H9 (cell line): ENCODE measurements at regions not wholly inside any gene's neighbourhood (a gene's known extent, or its start where the extent isn't known, plus 50 kb on each side); places are given as distances from the start of the nearest gene placed in this dataset.

Experiments
- DNase-seq: peaks from one replicate; pipeline ENCODE4 v3.0.0-alpha.2; 2017
- H2AFZ ChIP-seq: one replicate; pipeline ENCODE4 v1.6.1; 2013; ENCODE audit warnings: mild to moderate bottlenecking, low read length, control low read depth, moderate library complexity
- H2AK5ac ChIP-seq: 2 replicates; pipeline ENCODE4 v1.6.1; 2013; ENCODE audit warnings: low read length, control low read depth, mixed read lengths; ENCODE audit not compliant: insufficient read length
- H2BK120ac ChIP-seq: one replicate; pipeline ENCODE4 v1.6.1; 2013; ENCODE audit warnings: low read depth, mild to moderate bottlenecking, low read length, control low read depth, inconsistent platforms; ENCODE audit not compliant: poor library complexity, severe bottlenecking
- H2BK12ac ChIP-seq: 2 replicates; pipeline ENCODE4 v1.6.1; 2013; ENCODE audit warnings: low read length, control low read depth, mixed read lengths, low read depth; ENCODE audit not compliant: insufficient read length
- H2BK15ac ChIP-seq: 2 replicates; pipeline ENCODE4 v1.6.1; 2013; ENCODE audit warnings: low read depth, low read length, control low read depth
- H2BK20ac ChIP-seq: one replicate; pipeline ENCODE4 v1.6.1; 2013; ENCODE audit warnings: low read depth, mild to moderate bottlenecking, low read length, control low read depth, inconsistent platforms; ENCODE audit not compliant: poor library complexity, severe bottlenecking
- H2BK5ac ChIP-seq: 2 replicates; pipeline ENCODE4 v1.6.1; 2013; ENCODE audit warnings: low read length, control low read depth, mixed read lengths; ENCODE audit not compliant: insufficient read length
- H3K14ac ChIP-seq: 2 replicates; pipeline ENCODE4 v1.6.1; 2013; ENCODE audit warnings: low read length, control low read depth; ENCODE audit not compliant: insufficient read depth
- H3K18ac ChIP-seq: 2 replicates; pipeline ENCODE4 v1.6.1; 2013; ENCODE audit warnings: low read depth, mild to moderate bottlenecking, mixed read lengths, low read length, control low read depth; ENCODE audit not compliant: insufficient read length
- H3K23ac ChIP-seq: 2 replicates; pipeline ENCODE4 v1.6.1; 2013; ENCODE audit warnings: low read length, control low read depth, mixed read lengths, low read depth; ENCODE audit not compliant: insufficient read length
- H3K23me2 ChIP-seq: 2 replicates; pipeline ENCODE4 v1.6.1; 2013; ENCODE audit warnings: low read depth, mild to moderate bottlenecking, mixed read lengths, low read length, control low read depth; ENCODE audit not compliant: insufficient read length, poor library complexity, severe bottlenecking
- H3K27ac ChIP-seq: 2 replicates; pipeline ENCODE4 v1.5.1; 2013; ENCODE audit warnings: low read length, control low read depth, mixed read lengths, low read depth; ENCODE audit not compliant: insufficient read length
- H3K27me3 ChIP-seq: 2 replicates; pipeline ENCODE4 v1.6.1; 2013; ENCODE audit warnings: low read length, control low read depth, inconsistent platforms; ENCODE audit not compliant: insufficient read depth
- H3K4ac ChIP-seq: 2 replicates; pipeline ENCODE4 v1.6.1; 2013; ENCODE audit warnings: low read depth, mild to moderate bottlenecking, control low read depth, inconsistent platforms, low read length, moderate library complexity
- H3K4me1 ChIP-seq: 2 replicates; pipeline ENCODE4 v1.6.1; 2013; ENCODE audit warnings: low read length, control low read depth, inconsistent platforms; ENCODE audit not compliant: insufficient read depth
- H3K4me2 ChIP-seq: 2 replicates; pipeline ENCODE4 v1.6.1; 2013; ENCODE audit warnings: low read length, control low read depth, mixed read lengths; ENCODE audit not compliant: insufficient read length, insufficient read depth
- H3K56ac ChIP-seq: 2 replicates; pipeline ENCODE4 v1.6.1; 2013; ENCODE audit warnings: low read depth, mild to moderate bottlenecking, mixed read lengths, low read length, control low read depth; ENCODE audit not compliant: insufficient read length
- H3K79me1 ChIP-seq: 2 replicates; pipeline ENCODE4 v1.6.1; 2013; ENCODE audit warnings: low read depth, mild to moderate bottlenecking, moderate library complexity, low read length, control low read depth, inconsistent platforms; ENCODE audit not compliant: insufficient read depth, poor library complexity, severe bottlenecking
- H3K79me2 ChIP-seq: 2 replicates; pipeline ENCODE4 v1.6.1; 2013; ENCODE audit warnings: low read length, control low read depth, inconsistent platforms; ENCODE audit not compliant: insufficient read depth
- H3K9ac ChIP-seq: 2 replicates; pipeline ENCODE4 v1.6.1; 2013; ENCODE audit warnings: low read length, control low read depth, mixed read lengths; ENCODE audit not compliant: insufficient read length; ENCODE audit errors: extremely low read depth
- H3K9me3 ChIP-seq: one replicate; pipeline ENCODE4 v1.6.1; 2013; ENCODE audit warnings: low read depth, low read length, inconsistent platforms; ENCODE audit not compliant: control insufficient read depth
- H3T11ph ChIP-seq: one replicate; pipeline ENCODE4 v1.6.1; 2013; ENCODE audit warnings: mild to moderate bottlenecking, low read length, control low read depth, inconsistent platforms
- H4K20me1 ChIP-seq: one replicate; pipeline ENCODE4 v1.6.1; 2013; ENCODE audit not compliant: control insufficient read depth, insufficient read length, insufficient read depth
- H4K5ac ChIP-seq: 2 replicates; pipeline ENCODE4 v1.6.1; 2013; ENCODE audit warnings: low read depth, mild to moderate bottlenecking, mixed read lengths, low read length, control low read depth; ENCODE audit not compliant: insufficient read length
- H4K8ac ChIP-seq: replicated peaks from 2 replicates; pipeline ENCODE4 v1.6.1; 2013; ENCODE audit warnings: low read length, control low read depth, mixed read lengths, low read depth; ENCODE audit not compliant: insufficient read length
- H4K91ac ChIP-seq: 2 replicates; pipeline ENCODE4 v1.6.1; 2013; ENCODE audit warnings: low read depth, mild to moderate bottlenecking, moderate library complexity, mixed read lengths, low read length, control low read depth; ENCODE audit not compliant: insufficient read length
- H3K27ac Mint-ChIP-seq, 3 experiments: 2 replicates in 2 of 3; 3 replicates in 1 of 3; pipeline ENCODE4 v1.8.0; 2020 to 2021; ENCODE audit warnings: mixed read lengths in 3 of 3, mild to moderate bottlenecking in 1 of 3, moderate library complexity in 1 of 3
- H3K27me3 Mint-ChIP-seq: 2 replicates; pipeline ENCODE4 v1.8.0; 2021; ENCODE audit warnings: low read depth, mild to moderate bottlenecking, moderate library complexity, mixed read lengths
- H3K36me3 Mint-ChIP-seq, 3 experiments: 2 replicates in 2 of 3; 3 replicates in 1 of 3; pipeline ENCODE4 v1.8.0; 2020 to 2021; ENCODE audit warnings: low read depth in 3 of 3, mixed read lengths in 3 of 3; ENCODE audit not compliant: insufficient read depth in 1 of 3
- H3K4me1 Mint-ChIP-seq, 2 experiments: 2 replicates each; pipeline ENCODE4 v1.8.0; 2020; ENCODE audit warnings: mixed read lengths in 2 of 2
- H3K4me3 Mint-ChIP-seq, 2 experiments: 2 replicates in 1 of 2; 3 replicates in 1 of 2; pipeline ENCODE4 v1.8.0; 2020 to 2021; ENCODE audit warnings: mild to moderate bottlenecking in 2 of 2, mixed read lengths in 2 of 2, moderate library complexity in 1 of 2
- H3K9me3 Mint-ChIP-seq, 2 experiments: 2 replicates in 1 of 2; 3 replicates in 1 of 2; pipeline ENCODE4 v1.8.0; 2020; ENCODE audit warnings: mild to moderate bottlenecking in 2 of 2, mixed read lengths in 2 of 2, moderate library complexity in 1 of 2
- CTCF ChIP-seq: fragments of 200-600 bp; sonication (generic); conservative IDR thresholded peaks from 3 replicates; pipeline ENCODE4 v1.8.0; 2021; ENCODE audit warnings: antibody characterized with exemption, mild to moderate bottlenecking
- WGBS: extraction: QIAGEN DNeasy Blood & Tissue Kit; methylation state at CpG from one replicate; pipeline ENCODE4 v1.1.7; 2013; ENCODE audit warnings: missing lambda C conversion rate, low lambda C conversion rate, mixed read lengths; ENCODE audit not compliant: insufficient read length; ENCODE audit errors: extremely low coverage; 5-methylcytosine and 5-hydroxymethylcytosine counted together

GRCh38 chr3:174417573-174417972 is 441.6 kb upstream of the NAALADL2 start:
- Mint-ChIP-seq H3K4me3 (no peak overlapping the region), H3K9me3 (no peaks in the 10 kb centered on the region), H3K36me3 (no peaks in the 10 kb centered on the region; a peak in 3 of 7 replicates), H3K4me1 (peaks cover 21 to 22% of the 10 kb centered on the region in 2 experiments), H3K27ac (no peak overlapping the region; a peak in 1 of 7 replicates), H3K27me3 (no peaks in the 10 kb centered on the region)
- Histone ChIP-seq H4K20me1 (no peaks in the 10 kb centered on the region), H3K79me1 (no peaks in the 10 kb centered on the region), H2BK120ac (no peak overlapping the region), H3K27me3 (no peaks in the 10 kb centered on the region), H3K79me2 (no peaks in the 10 kb centered on the region), H2BK20ac (no peak overlapping the region), H3K4me1 (no peaks in the 10 kb centered on the region), H4K5ac (no peak overlapping the region), H3K9me3 (no peaks in the 10 kb centered on the region), H3K4ac (no peak overlapping the region), H3K14ac (no peak overlapping the region), H2BK15ac (no peak overlapping the region), H3K9ac (no peak overlapping the region), H3K56ac (no peak overlapping the region), H2BK12ac (no peak overlapping the region), H3K18ac (no peak overlapping the region), H3K4me2 (no peak overlapping the region), H2BK5ac (no peak overlapping the region), H2AFZ (no peak overlapping the region), H3K23me2 (no peaks in the 10 kb centered on the region), H3T11ph (no peak overlapping the region), H3K23ac (no peak overlapping the region), H4K8ac (no peak overlapping the region), H3K27ac (no peak overlapping the region), H2AK5ac (no peak overlapping the region), H4K91ac (no peak overlapping the region)
- no peak for TF ChIP-seq CTCF
- no CpG with 5 or more reads among the region's 4 CpGs for WGBS
- DNase-seq, result no peak
